NT2/D1 (cell line): ENCODE measurements at regions not wholly inside any gene's neighbourhood (a gene's known extent, or its start where the extent isn't known, plus 50 kb on each side); places are given as distances from the start of the nearest gene placed in this dataset.

Experiments
- SUZ12 ChIP-seq: IDR thresholded peaks from 2 replicates; pipeline ENCODE4 v1.6.1; 2011; ENCODE audit not compliant: insufficient read length, insufficient read depth; ENCODE audit errors: extremely low read depth
- YY1 ChIP-seq: IDR thresholded peaks from 2 replicates; pipeline ENCODE4 v1.6.1; 2011; ENCODE audit not compliant: insufficient read length, insufficient read depth
- ZNF274 ChIP-seq: IDR thresholded peaks from 2 replicates; pipeline ENCODE4 v1.6.1; 2011; ENCODE audit warnings: mild to moderate bottlenecking, low read depth, low read length

GRCh38 chr11:70517203-70517602 is 118.9 kb downstream of the CTTN start:
- no peak for TF ChIP-seq YY1
- TF ChIP-seq ZNF274 = no peak
- no peak for TF ChIP-seq SUZ12
